Hepatocyte (in vitro differentiated cells): ENCODE measurements at regions not wholly inside any gene's neighbourhood (a gene's known extent, or its start where the extent isn't known, plus 50 kb on each side); places are given as distances from the start of the nearest gene placed in this dataset.

ENCODE experiments used
- DNase-seq: peaks from one replicate; pipeline ENCODE4 v3.0.0-alpha.2; 2016; ENCODE audit warnings: low spot score
- H2AFZ ChIP-seq: fragments of 200-600 bp; sonication (generic); 2 replicates; pipeline ENCODE4 v1.6.0; 2016; ENCODE audit warnings: antibody characterized with exemption, mild to moderate bottlenecking
- H3K27ac ChIP-seq: fragments of 200-600 bp; sonication (generic); 2 replicates; pipeline ENCODE4 v1.5.1; 2016; ENCODE audit warnings: mild to moderate bottlenecking
- H3K27me3 ChIP-seq: fragments of 200-600 bp; sonication (generic); 2 replicates; pipeline ENCODE4 v1.6.1; 2016
- H3K36me3 ChIP-seq: fragments of 200-600 bp; sonication (generic); replicated peaks from 2 replicates; pipeline ENCODE4 v1.5.1; 2016; ENCODE audit warnings: low read depth; ENCODE audit not compliant: insufficient read depth
- H3K4me1 ChIP-seq: fragments of 200-600 bp; sonication (generic); 2 replicates; pipeline ENCODE4 v1.5.1; 2016; ENCODE audit warnings: mild to moderate bottlenecking, moderate library complexity; ENCODE audit not compliant: insufficient read depth
- H3K4me2 ChIP-seq: fragments of 200-600 bp; sonication (generic); 2 replicates; pipeline ENCODE4 v1.6.0; 2016
- H3K4me3 ChIP-seq: fragments of 200-600 bp; sonication (generic); 2 replicates; pipeline ENCODE4 v1.5.1; 2016; ENCODE audit warnings: mild to moderate bottlenecking
- H3K79me2 ChIP-seq: fragments of 200-600 bp; sonication (generic); 2 replicates; pipeline ENCODE4 v1.6.0; 2017; ENCODE audit warnings: mild to moderate bottlenecking
- H3K9me2 ChIP-seq: fragments of 200-600 bp; sonication (generic); replicated peaks from 2 replicates; pipeline ENCODE4 v1.6.0; 2017; ENCODE audit warnings: mild to moderate bottlenecking; ENCODE audit not compliant: insufficient read depth
- H3K9me3 ChIP-seq: fragments of 200-600 bp; sonication (generic); 2 replicates; pipeline ENCODE4 v1.5.1; 2016; ENCODE audit warnings: low read depth, mild to moderate bottlenecking
- H4K20me1 ChIP-seq: fragments of 200-600 bp; sonication (generic); 2 replicates; pipeline ENCODE4 v1.6.0; 2016; ENCODE audit warnings: mild to moderate bottlenecking; ENCODE audit not compliant: insufficient read depth, poor library complexity, severe bottlenecking
- CTCF ChIP-seq: fragments of 200-600 bp; sonication (generic); IDR thresholded peaks from 2 replicates; pipeline ENCODE4 v1.5.1; 2016; ENCODE audit warnings: antibody characterized with exemption, mild to moderate bottlenecking; ENCODE audit not compliant: poor library complexity
- EZH2 ChIP-seq: fragments of 200-600 bp; sonication (generic); IDR thresholded peaks from 2 replicates; pipeline ENCODE4 v1.6.1; 2016; ENCODE audit warnings: antibody characterized with exemption, mild to moderate bottlenecking, borderline replicate concordance
- EZH2phosphoT487 ChIP-seq: fragments of 200-600 bp; sonication (generic); IDR thresholded peaks from one replicate; pipeline ENCODE4 v1.6.1; 2018; ENCODE audit warnings: antibody characterized with exemption, mild to moderate bottlenecking, low read depth, moderate library complexity; ENCODE audit not compliant: unreplicated experiment, severe bottlenecking
- WGBS: methylation state at CpG from one replicate; pipeline ENCODE4 v1.1.6; 2016; ENCODE audit warnings: low lambda C conversion rate; ENCODE audit errors: missing lambda C conversion rate; 5-methylcytosine and 5-hydroxymethylcytosine counted together

- H3K27ac ChIP-seq: no peak overlapping the region
- H3K9me2 ChIP-seq: no peaks in the 10 kb centered on the region
- no peaks in the 10 kb centered on the region for H3K27me3 ChIP-seq
- no peaks in the 10 kb centered on the region for H3K9me3 ChIP-seq
- H4K20me1 ChIP-seq: no peaks in the 10 kb centered on the region
- no peak for TF ChIP-seq CTCF
- TF ChIP-seq EZH2: no peak
- TF ChIP-seq EZH2phosphoT487: no peak
- no peak overlapping the region for H3K4me3 ChIP-seq
- no peak overlapping the region for H2AFZ ChIP-seq
- no peaks in the 10 kb centered on the region for H3K36me3 ChIP-seq
- no peaks in the 10 kb centered on the region for H3K4me1 ChIP-seq
- H3K4me2 ChIP-seq: no peak overlapping the region
- 93% methylated on average over 2 of the region's 2 CpGs for WGBS
- no peak for DNase-seq
- no peaks in the 10 kb centered on the region for H3K79me2 ChIP-seq
These were observed 560.4 kb downstream of the NUP35 start for GRCh38 chr2:183684686-183685085.

- Histone ChIP-seq H3K4me2 (no peak overlapping the region), H3K4me3 (no peak overlapping the region), H4K20me1 (no peaks in the 10 kb centered on the region), H3K9me3 (no peaks in the 10 kb centered on the region), H3K27ac (no peak overlapping the region), H3K79me2 (no peaks in the 10 kb centered on the region), H3K27me3 (no peaks in the 10 kb centered on the region), H2AFZ (no peak overlapping the region), H3K36me3 (no peaks in the 10 kb centered on the region), H3K9me2 (no peaks in the 10 kb centered on the region), H3K4me1 (no peaks in the 10 kb centered on the region)
- whole genome bisulfite sequencing: 67% methylated on average over 4 of the region's 4 CpGs
- TF ChIP-seq EZH2: no peak
- no peak for TF ChIP-seq CTCF
- TF ChIP-seq EZH2phosphoT487: no peak
- DNase-seq: no peak
These were observed 571.8 kb downstream of the NUP35 start for GRCh38 chr2:183696028-183696427.

- Histone ChIP-seq H4K20me1 (no peaks in the 10 kb centered on the region), H3K27ac (no peak overlapping the region), H3K9me2 (no peaks in the 10 kb centered on the region), H3K4me2 (no peak overlapping the region), H3K36me3 (no peaks in the 10 kb centered on the region), H3K4me1 (no peaks in the 10 kb centered on the region), H2AFZ (no peak overlapping the region), H3K79me2 (no peaks in the 10 kb centered on the region), H3K27me3 (no peaks in the 10 kb centered on the region), H3K4me3 (no peak overlapping the region), H3K9me3 (no peaks in the 10 kb centered on the region)
- no peak for DNase-seq
- 90% methylated on average over 1 of the region's 1 CpG for WGBS
- TF ChIP-seq CTCF (no peak), EZH2phosphoT487 (no peak), EZH2 (no peak)
These were observed 585.6 kb downstream of the NUP35 start for GRCh38 chr2:183709829-183710228.

- H3K27ac ChIP-seq: no peak overlapping the region
- H2AFZ ChIP-seq: no peak overlapping the region
- WGBS: 72% methylated on average over 3 of the region's 3 CpGs
- H3K9me2 ChIP-seq: no peaks in the 10 kb centered on the region
- H3K27me3 ChIP-seq: no peaks in the 10 kb centered on the region
- no peak overlapping the region for H3K4me2 ChIP-seq
- no peaks in the 10 kb centered on the region for H3K79me2 ChIP-seq
- DNase-seq: no peak
- no peaks in the 10 kb centered on the region for H3K9me3 ChIP-seq
- no peaks in the 10 kb centered on the region for H3K36me3 ChIP-seq
- TF ChIP-seq CTCF (no peak), EZH2phosphoT487 (no peak), EZH2 (no peak)
- no peak overlapping the region for H3K4me3 ChIP-seq
- H3K4me1 ChIP-seq: no peaks in the 10 kb centered on the region
- no peaks in the 10 kb centered on the region for H4K20me1 ChIP-seq
These were observed 594.0 kb downstream of the NUP35 start for GRCh38 chr2:183718246-183718645.
